DMS53 (cell line): ENCODE measurements at regions not wholly inside any gene's neighbourhood (a gene's known extent, or its start where the extent isn't known, plus 50 kb on each side); places are given as distances from the start of the nearest gene placed in this dataset.

Experiments used
- DNase-seq: peaks from one replicate; lab custom pipeline; 2025; lab: John Stamatoyannopoulos, UW

GRCh38 chr11:130804306-130805076 is 111.8 kb downstream of the SNX19 start:
- DNase-seq: no peak

- no peak for DNase-seq
These were observed 109.5 kb downstream of the SNX19 start for GRCh38 chr11:130806746-130807145.

GRCh38 chr11:130808541-130808940 is 107.7 kb downstream of the SNX19 start:
- no peak for DNase-seq

- no peak for DNase-seq
These were observed 103.1 kb downstream of the SNX19 start for GRCh38 chr11:130813196-130813595.

- DNase-seq: no peak
These were observed 102.6 kb downstream of the SNX19 start for GRCh38 chr11:130813638-130814037.

- DNase-seq: no peak
These were observed 101.7 kb downstream of the SNX19 start for GRCh38 chr11:130814440-130815096.

- DNase-seq: no peak
These were observed 101.0 kb downstream of the SNX19 start for GRCh38 chr11:130815097-130815802.

- no peak for DNase-seq
These were observed 100.3 kb downstream of the SNX19 start for GRCh38 chr11:130815956-130816355.

- no peak for DNase-seq
These were observed 99.5 kb downstream of the SNX19 start for GRCh38 chr11:130816546-130817329.

- no peak for DNase-seq
These were observed 98.8 kb downstream of the SNX19 start for GRCh38 chr11:130817330-130817944.

GRCh38 chr11:130819625-130820024 is 96.7 kb downstream of the SNX19 start:
- no peak for DNase-seq
